NCI-H1048 (cell line): ENCODE measurements at regions not wholly inside any gene's neighbourhood (a gene's known extent, or its start where the extent isn't known, plus 50 kb on each side); places are given as distances from the start of the nearest gene placed in this dataset.

Experiments
- DNase-seq: peaks from one replicate; lab custom pipeline; 2025; lab: John Stamatoyannopoulos, UW

- DNase-seq, result no peak
Measured at GRCh38 chr16:5533321-5533888, 435.8 kb upstream of the EEF2KMT start.

- DNase-seq, result no peak
Measured at GRCh38 chr16:5527817-5528216, 430.2 kb upstream of the EEF2KMT start.

- DNase-seq, result no peak
Measured at GRCh38 chr16:5526826-5527225, 429.2 kb upstream of the EEF2KMT start.

- no peak for DNase-seq
Measured at GRCh38 chr16:5523829-5524228, 426.2 kb upstream of the EEF2KMT start.

GRCh38 chr16:5516115-5516514, 418.5 kb upstream of the EEF2KMT start:
- DNase-seq, result no peak

- DNase-seq, result no peak
Measured at GRCh38 chr16:5512014-5512413, 414.4 kb upstream of the EEF2KMT start.

- no peak for DNase-seq
Measured at GRCh38 chr16:5510819-5511370, 413.3 kb upstream of the EEF2KMT start.

DNA sequence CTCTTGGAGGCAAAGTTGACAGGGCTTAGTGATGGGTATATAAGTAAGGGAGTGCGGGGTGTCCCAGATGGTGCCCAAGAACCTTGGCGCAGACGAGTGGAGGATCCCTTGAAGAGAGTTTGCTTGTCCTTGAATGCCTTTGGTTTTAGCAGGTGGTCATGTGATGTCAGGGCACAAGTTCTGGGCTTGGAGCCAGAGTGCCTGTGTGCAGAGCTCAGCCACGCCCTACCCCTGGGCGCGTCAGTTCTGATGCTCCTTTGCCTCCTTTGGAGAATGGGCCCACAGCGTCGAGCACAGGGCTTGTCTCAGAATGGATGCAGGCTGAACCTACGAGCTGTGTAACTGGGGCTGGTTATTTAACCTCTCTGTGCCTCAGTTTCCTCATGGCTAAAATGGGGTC, 412.2 kb upstream of the EEF2KMT start:
- no peak for DNase-seq

GRCh38 chr16:5509336-5509735, 411.7 kb upstream of the EEF2KMT start:
- no peak for DNase-seq

GRCh38 chr16:5508371-5508770, 410.8 kb upstream of the EEF2KMT start:
- DNase-seq, result no peak

- DNase-seq, result no peak
Measured at GRCh38 chr16:5506021-5506420, 408.4 kb upstream of the EEF2KMT start.

GRCh38 chr16:5505091-5505887, 407.7 kb upstream of the EEF2KMT start:
- DNase-seq, result no peak

DNA sequence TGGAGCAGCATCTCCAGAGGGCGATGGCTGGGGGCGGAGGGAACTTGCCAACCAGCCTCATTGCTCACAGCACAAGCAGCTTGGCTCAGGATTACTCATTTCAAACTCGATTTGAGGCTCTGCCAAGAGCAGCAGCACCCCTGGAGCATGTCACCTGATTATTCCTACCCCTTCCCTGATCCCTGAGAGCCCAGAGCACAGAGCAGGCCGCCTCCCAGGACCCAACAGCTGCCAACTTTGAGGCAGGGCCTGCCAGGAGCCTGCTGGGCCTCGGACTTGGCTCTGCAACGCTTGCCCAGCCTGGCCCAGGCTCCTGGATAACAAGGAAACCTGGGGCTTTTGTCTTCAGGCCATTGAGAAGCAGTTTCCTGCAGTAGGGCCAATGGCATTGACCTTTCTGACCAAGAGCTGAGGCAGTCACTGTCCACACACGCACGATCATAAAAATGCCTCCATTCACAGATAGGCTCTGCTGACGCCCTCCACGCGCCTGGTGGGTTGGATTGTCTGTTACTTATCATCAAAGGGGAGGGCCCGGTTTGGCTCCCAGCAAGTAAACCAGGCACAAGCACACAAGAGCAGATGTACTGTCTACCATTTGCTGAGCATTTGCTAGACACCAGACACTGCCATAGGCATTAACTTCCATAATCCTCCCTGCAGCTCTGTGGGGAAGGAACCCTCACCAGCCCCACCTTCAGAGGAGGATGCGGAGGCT, 406.6 kb upstream of the EEF2KMT start:
- DNase-seq, result no peak

- no peak for DNase-seq
Measured at GRCh38 chr16:5502944-5503343, 405.3 kb upstream of the EEF2KMT start.

GRCh38 chr16:5502467-5502869, 404.9 kb upstream of the EEF2KMT start:
- no peak for DNase-seq

- DNase-seq, result no peak
Measured at GRCh38 chr16:5500526-5500925, 402.9 kb upstream of the EEF2KMT start.

GRCh38 chr16:5498562-5498961, 401.0 kb upstream of the EEF2KMT start:
- DNase-seq, result no peak

GRCh38 chr16:5496013-5496412, 398.4 kb upstream of the EEF2KMT start:
- DNase-seq, result no peak

GRCh38 chr16:5490499-5490898, 392.9 kb upstream of the EEF2KMT start:
- DNase-seq, result no peak

DNA sequence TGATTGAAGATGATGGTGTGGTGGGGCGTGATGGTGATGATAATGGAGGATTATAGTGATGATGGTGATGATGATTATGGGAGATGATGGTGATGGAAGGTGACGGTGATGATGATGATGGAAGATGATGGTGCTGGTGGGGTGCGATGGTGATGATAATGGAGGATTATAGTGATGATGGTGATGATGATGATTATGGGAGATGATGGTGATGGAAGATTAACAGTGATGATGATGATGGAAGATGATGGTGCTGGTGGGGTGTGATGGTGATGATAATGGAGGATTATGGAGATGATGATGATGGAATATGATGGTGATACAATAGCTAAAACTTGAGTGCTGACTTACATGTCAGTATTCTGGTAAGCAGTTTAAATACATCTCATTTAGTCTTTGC, 391.0 kb upstream of the EEF2KMT start:
- DNase-seq, result no peak

GRCh38 chr16:5487728-5488127, 390.1 kb upstream of the EEF2KMT start:
- DNase-seq, result no peak

- DNase-seq, result no peak
Measured at GRCh38 chr16:5482256-5482655, 384.7 kb upstream of the EEF2KMT start.
